SJSA1 (cell line): ENCODE measurements at regions not wholly inside any gene's neighbourhood (a gene's known extent, or its start where the extent isn't known, plus 50 kb on each side); places are given as distances from the start of the nearest gene placed in this dataset.
"Not testable (repeated sequence)": the region's sequence is repeated elsewhere in the genome, so short reads cannot be mapped to it uniquely, and the experiment has no call there.

Experiments used
- DNase-seq, 2 experiments: peaks; one replicate each; pipeline ENCODE4 v3.0.0-alpha.2; 2015 to 2020; ENCODE audit warnings: low spot score in 2 of 2, low read depth in 1 of 2
- H3K27ac ChIP-seq: fragments of 250-450 bp; sonication (Bioruptor Pico); 2 replicates; pipeline ENCODE4 v1.5.1; 2020; ENCODE audit warnings: mild to moderate bottlenecking, moderate library complexity
- H3K27me3 ChIP-seq: fragments of 250-450 bp; sonication (Bioruptor Pico); replicated peaks from 2 replicates; pipeline ENCODE4 v1.5.1; 2020; ENCODE audit warnings: mild to moderate bottlenecking, moderate library complexity
- H3K36me3 ChIP-seq: fragments of 250-450 bp; sonication (Bioruptor Pico); 2 replicates; pipeline ENCODE4 v1.5.1; 2020; ENCODE audit warnings: mild to moderate bottlenecking
- H3K4me1 ChIP-seq: fragments of 250-450 bp; sonication (Bioruptor Pico); replicated peaks from 2 replicates; pipeline ENCODE4 v1.6.1; 2021; ENCODE audit warnings: mild to moderate bottlenecking
- H3K4me3 ChIP-seq: fragments of 250-450 bp; sonication (Bioruptor Pico); 2 replicates; pipeline ENCODE4 v1.5.1; 2020; ENCODE audit warnings: mild to moderate bottlenecking
- H3K9me3 ChIP-seq: fragments of 250-450 bp; sonication (Bioruptor Pico); replicated peaks from 2 replicates; pipeline ENCODE4 v1.5.1; 2020; ENCODE audit warnings: mild to moderate bottlenecking

GRCh38 chr5:57429513-57430120 is 53.0 kb downstream of the ACTBL2 start:
- no peaks in the 10 kb centered on the region for H3K36me3 ChIP-seq
- no peaks in the 10 kb centered on the region for H3K9me3 ChIP-seq
- H3K27me3 ChIP-seq: no peaks in the 10 kb centered on the region
- H3K27ac ChIP-seq: no peak overlapping the region
- no peak for DNase-seq
- H3K4me3 ChIP-seq: no peak overlapping the region
- H3K4me1 ChIP-seq: peaks cover 11% of the 10 kb centered on the region

- not testable (repeated sequence) for H3K4me1 ChIP-seq, H3K27me3 ChIP-seq, H3K27ac ChIP-seq, H3K4me3 ChIP-seq, H3K9me3 ChIP-seq, DNase-seq, H3K36me3 ChIP-seq
These were observed 53.6 kb downstream of the ACTBL2 start for GRCh38 chr5:57429021-57429420.

GRCh38 chr5:57422993-57423392 is 59.6 kb downstream of the ACTBL2 start:
- Histone ChIP-seq H3K4me3 (no peak overlapping the region), H3K4me1 (no peaks in the 10 kb centered on the region), H3K27me3 (no peaks in the 10 kb centered on the region), H3K36me3 (no peaks in the 10 kb centered on the region), H3K27ac (no peak overlapping the region), H3K9me3 (no peaks in the 10 kb centered on the region)
- DNase-seq: no peak

- Histone ChIP-seq H3K4me1 (no peaks in the 10 kb centered on the region), H3K27me3 (no peaks in the 10 kb centered on the region), H3K9me3 (no peaks in the 10 kb centered on the region), H3K4me3 (no peak overlapping the region), H3K36me3 (no peaks in the 10 kb centered on the region), H3K27ac (no peak overlapping the region)
- DNase-seq: no peak
These were observed 60.3 kb downstream of the ACTBL2 start for GRCh38 chr5:57422341-57422740.

- Histone ChIP-seq H3K27me3 (no peaks in the 10 kb centered on the region), H3K36me3 (no peaks in the 10 kb centered on the region), H3K4me1 (peaks cover 7% of the 10 kb centered on the region), H3K27ac (no peak overlapping the region), H3K4me3 (no peak overlapping the region), H3K9me3 (no peaks in the 10 kb centered on the region)
- DNase-seq: no peak
These were observed 61.8 kb downstream of the ACTBL2 start for GRCh38 chr5:57420801-57421200.

GRCh38 chr5:57417971-57418370 is 64.6 kb downstream of the ACTBL2 start:
- H3K36me3 ChIP-seq: no peaks in the 10 kb centered on the region
- H3K4me3 ChIP-seq: no peak overlapping the region
- DNase-seq: no peak
- H3K9me3 ChIP-seq: no peaks in the 10 kb centered on the region
- H3K27ac ChIP-seq: no peak overlapping the region
- H3K4me1 ChIP-seq: peaks cover 7% of the 10 kb centered on the region
- H3K27me3 ChIP-seq: no peaks in the 10 kb centered on the region

- no peak overlapping the region for H3K27ac ChIP-seq
- no peak for DNase-seq
- no peaks in the 10 kb centered on the region for H3K27me3 ChIP-seq
- no peaks in the 10 kb centered on the region for H3K36me3 ChIP-seq
- H3K9me3 ChIP-seq: no peaks in the 10 kb centered on the region
- H3K4me3 ChIP-seq: no peak overlapping the region
- H3K4me1 ChIP-seq: peaks cover 7% of the 10 kb centered on the region
These were observed 65.3 kb downstream of the ACTBL2 start for GRCh38 chr5:57417320-57417719.

GRCh38 chr5:57416278-57416994 is 66.2 kb downstream of the ACTBL2 start:
- Histone ChIP-seq H3K27me3 (no peaks in the 10 kb centered on the region), H3K36me3 (no peaks in the 10 kb centered on the region), H3K27ac (no peak overlapping the region), H3K4me3 (no peak overlapping the region), H3K9me3 (no peaks in the 10 kb centered on the region), H3K4me1 (peaks cover 7% of the 10 kb centered on the region)
- DNase-seq: peak in 1 of 2 experiments; percentile 34

- Histone ChIP-seq H3K9me3 (no peaks in the 10 kb centered on the region), H3K36me3 (no peaks in the 10 kb centered on the region), H3K27me3 (no peaks in the 10 kb centered on the region), H3K27ac (no peak overlapping the region), H3K4me3 (no peak overlapping the region), H3K4me1 (peaks cover 7% of the 10 kb centered on the region)
- DNase-seq: no peak
These were observed 67.8 kb downstream of the ACTBL2 start for GRCh38 chr5:57414857-57415256.

GRCh38 chr5:57414191-57414590 is 68.4 kb downstream of the ACTBL2 start:
- Histone ChIP-seq H3K36me3 (no peaks in the 10 kb centered on the region), H3K27me3 (no peaks in the 10 kb centered on the region), H3K4me3 (no peak overlapping the region), H3K9me3 (no peaks in the 10 kb centered on the region), H3K27ac (no peak overlapping the region), H3K4me1 (peaks cover 7% of the 10 kb centered on the region)
- DNase-seq: no peak

- no peaks in the 10 kb centered on the region for H3K9me3 ChIP-seq
- H3K36me3 ChIP-seq: no peaks in the 10 kb centered on the region
- H3K4me1 ChIP-seq: peaks cover 7% of the 10 kb centered on the region
- DNase-seq: no peak
- no peaks in the 10 kb centered on the region for H3K27me3 ChIP-seq
- no peak overlapping the region for H3K4me3 ChIP-seq
- H3K27ac ChIP-seq: no peak overlapping the region
These were observed 69.5 kb downstream of the ACTBL2 start for GRCh38 chr5:57413145-57413544.

- Histone ChIP-seq H3K4me1 (peaks cover 7% of the 10 kb centered on the region), H3K36me3 (no peaks in the 10 kb centered on the region), H3K27ac (no peak overlapping the region), H3K4me3 (no peak overlapping the region), H3K27me3 (no peaks in the 10 kb centered on the region), H3K9me3 (no peaks in the 10 kb centered on the region)
- no peak for DNase-seq
These were observed 69.9 kb downstream of the ACTBL2 start for GRCh38 chr5:57412680-57413079.

- H3K27me3 ChIP-seq: no peaks in the 10 kb centered on the region
- no peaks in the 10 kb centered on the region for H3K9me3 ChIP-seq
- H3K4me3 ChIP-seq: no peak overlapping the region
- peaks cover 7% of the 10 kb centered on the region for H3K4me1 ChIP-seq
- no peaks in the 10 kb centered on the region for H3K36me3 ChIP-seq
- no peak overlapping the region for H3K27ac ChIP-seq
- no peak for DNase-seq
These were observed 70.6 kb downstream of the ACTBL2 start for GRCh38 chr5:57411982-57412381.

GRCh38 chr5:57410374-57411320 is 72.0 kb downstream of the ACTBL2 start:
- H3K36me3 ChIP-seq: no peaks in the 10 kb centered on the region
- H3K27me3 ChIP-seq: no peaks in the 10 kb centered on the region
- no peak overlapping the region for H3K4me3 ChIP-seq
- H3K4me1 ChIP-seq: no peaks in the 10 kb centered on the region
- H3K9me3 ChIP-seq: no peaks in the 10 kb centered on the region
- no peak overlapping the region for H3K27ac ChIP-seq
- DNase-seq: no peak
